ENCODE measurements at regions not wholly inside any gene's neighbourhood (a gene's known extent, or its start where the extent isn't known, plus 50 kb on each side); places are given as distances from the start of the nearest gene placed in this dataset.

GRCh38 chr4:124414276-124415040 lies 298.1 kb downstream of the ANKRD50 start:
- TF ChIP-seq POLR2A (IDR thresholded peaks at IDR 0.05) (no peak), CTCF (IDR thresholded peaks at IDR 0.05) (no peak)
